ENCODE measurements at regions not wholly inside any gene's neighbourhood (a gene's known extent, or its start where the extent isn't known, plus 50 kb on each side); places are given as distances from the start of the nearest gene placed in this dataset.
"Not testable (repeated sequence)": the region's sequence is repeated elsewhere in the genome, so short reads cannot be mapped to it uniquely, and the experiment has no call there.

GRCh38 chr5:96133341-96134079 lies 171.9 kb upstream of the ELL2 start:
- no peak for DNase-seq (ENCODE audit: low spot score)

GRCh38 chr5:96129276-96129675 lies 167.6 kb upstream of the ELL2 start:
- no peak for DNase-seq (ENCODE audit: low spot score)

GRCh38 chr5:96128204-96128864 lies 166.7 kb upstream of the ELL2 start:
- no peak for DNase-seq (ENCODE audit: low spot score)

GRCh38 chr5:96127538-96127937 lies 165.9 kb upstream of the ELL2 start:
- DNase-seq (ENCODE audit: low spot score), result no peak

- no peak for DNase-seq (ENCODE audit: low spot score)
Observed at GRCh38 chr5:96125231-96125891, 163.7 kb upstream of the ELL2 start.

GRCh38 chr5:96124589-96124988 lies 162.9 kb upstream of the ELL2 start:
- DNase-seq (ENCODE audit: low spot score), result no peak

GRCh38 chr5:96123418-96123817 lies 161.8 kb upstream of the ELL2 start:
- no peak for DNase-seq (ENCODE audit: low spot score)

- no peak for DNase-seq (ENCODE audit: low spot score)
Observed at GRCh38 chr5:96121364-96121763, 159.7 kb upstream of the ELL2 start.

- DNase-seq (ENCODE audit: low spot score), result no peak
Observed at GRCh38 chr5:96120120-96120519, 158.5 kb upstream of the ELL2 start.

GRCh38 chr5:96117771-96118651 lies 156.4 kb upstream of the ELL2 start:
- DNase-seq (ENCODE audit: low spot score), result no peak

GRCh38 chr5:96115147-96115807 lies 153.6 kb upstream of the ELL2 start:
- DNase-seq (ENCODE audit: low spot score), result no peak

- no peak for DNase-seq (ENCODE audit: low spot score)
Observed at GRCh38 chr5:96114736-96115135, 153.1 kb upstream of the ELL2 start.

- no peak for DNase-seq (ENCODE audit: low spot score)
Observed at GRCh38 chr5:96113170-96113939, 151.7 kb upstream of the ELL2 start.

GRCh38 chr5:96112703-96113102 lies 151.1 kb upstream of the ELL2 start:
- no peak for DNase-seq (ENCODE audit: low spot score)

- DNase-seq (ENCODE audit: low spot score), result no peak
Observed at GRCh38 chr5:96112123-96112670, 150.5 kb upstream of the ELL2 start.

- DNase-seq (ENCODE audit: low spot score), result no peak
Observed at GRCh38 chr5:96111080-96111756, 149.6 kb upstream of the ELL2 start.

GRCh38 chr5:96110300-96110699 lies 148.6 kb upstream of the ELL2 start:
- no peak for DNase-seq (ENCODE audit: low spot score)

- not testable (repeated sequence) for DNase-seq (ENCODE audit: low spot score)
Observed at GRCh38 chr5:96108629-96109028, 147.0 kb upstream of the ELL2 start.

GRCh38 chr5:96103829-96104228 lies 142.2 kb upstream of the ELL2 start:
- DNase-seq (ENCODE audit: low spot score), result not testable (repeated sequence)

Measured in left forelimb (tissue), 1 donor.